Lung (tissue), 11 donors: ENCODE measurements at regions not wholly inside any gene's neighbourhood (a gene's known extent, or its start where the extent isn't known, plus 50 kb on each side); places are given as distances from the start of the nearest gene placed in this dataset.

ENCODE experiments used
- ATAC-seq: fragments of 200-7000 bp; cut with Tn5 transposase; one replicate; pipeline ENCODE4 v1.9.1; 2020; ENCODE audit warnings: moderate number of reproducible peaks; ENCODE audit not compliant: insufficient read depth, low FRiP score
- DNase-seq, 3 donors: peaks; one replicate each; pipeline ENCODE4 v3.0.0-alpha.2; 2013 to 2017
- H3K27ac ChIP-seq, 2 donors: one replicate each; pipeline ENCODE4 v1.5.1; 2013; ENCODE audit warnings: mild to moderate bottlenecking in 2 of 2, moderate library complexity in 2 of 2, control low read depth in 1 of 2, inconsistent platforms in 1 of 2, low read depth in 1 of 2, low read length in 1 of 2
- H3K27me3 ChIP-seq, 3 donors: one replicate each; pipeline ENCODE4 v1.5.1; 2013; ENCODE audit warnings: low read length in 2 of 3; ENCODE audit not compliant: control insufficient read depth in 3 of 3, insufficient read depth in 3 of 3
- H3K36me3 ChIP-seq, 4 donors: one replicate each; pipeline ENCODE4 v1.5.1; 2013; ENCODE audit warnings: low read length in 4 of 4, mild to moderate bottlenecking in 1 of 4, moderate library complexity in 1 of 4; ENCODE audit not compliant: control insufficient read depth in 4 of 4, insufficient read depth in 4 of 4
- H3K4me1 ChIP-seq, 5 donors: one replicate each; pipeline ENCODE4 v1.5.1; 2013; ENCODE audit warnings: low read length in 5 of 5, mild to moderate bottlenecking in 2 of 5, moderate library complexity in 1 of 5; ENCODE audit not compliant: control insufficient read depth in 5 of 5, insufficient read depth in 5 of 5
- H3K4me3 ChIP-seq: one replicate; pipeline ENCODE4 v1.5.1; 2013; ENCODE audit warnings: mild to moderate bottlenecking, control low read depth, moderate library complexity
- H3K9ac ChIP-seq, 2 donors: one replicate each; pipeline ENCODE4 v1.5.1; 2013; ENCODE audit warnings: low read length in 2 of 2, control low read depth in 1 of 2; ENCODE audit not compliant: insufficient read depth in 1 of 2
- H3K9me3 ChIP-seq, 4 donors: one replicate each; pipeline ENCODE4 v1.5.1; 2013; ENCODE audit warnings: low read length in 3 of 4, mild to moderate bottlenecking in 1 of 4, moderate library complexity in 1 of 4; ENCODE audit not compliant: control insufficient read depth in 4 of 4, insufficient read depth in 3 of 4
- WGBS, 2 donors: extraction: QIAGEN DNeasy Blood & Tissue Kit; methylation state at CpG; one replicate each; pipeline ENCODE4 v1.1.7; 2013; 5-methylcytosine and 5-hydroxymethylcytosine counted together
- TF ChIP-seq, protein P1 (sequence below): IDR thresholded peaks from 2 replicates; pipeline ENCODE4 v1.5.1; 2012; ENCODE audit warnings: mild to moderate bottlenecking; ENCODE audit errors: control extremely low read depth, extremely low read depth
- donor health status: control.
- donor health status: control.
- donor health status: Bipolar disorder and iron deficiency.
- donor health status: healthy.
- donor health status: DM: yes; HTN: yes; CAD: no.

- Histone ChIP-seq H3K9ac (no peak overlapping the region), H3K9me3 (no peaks in the 10 kb centered on the region), H3K4me3 (no peak overlapping the region), H3K27ac (no peak overlapping the region), H3K36me3 (no peaks in the 10 kb centered on the region), H3K4me1 (no peaks in the 10 kb centered on the region), H3K27me3 (no peaks in the 10 kb centered on the region)
- no peak for ATAC-seq
- WGBS, 2 donors, result 76 to 83% methylated on average over 3 of the region's 3 CpGs
- TF ChIP-seq, protein P1, sequence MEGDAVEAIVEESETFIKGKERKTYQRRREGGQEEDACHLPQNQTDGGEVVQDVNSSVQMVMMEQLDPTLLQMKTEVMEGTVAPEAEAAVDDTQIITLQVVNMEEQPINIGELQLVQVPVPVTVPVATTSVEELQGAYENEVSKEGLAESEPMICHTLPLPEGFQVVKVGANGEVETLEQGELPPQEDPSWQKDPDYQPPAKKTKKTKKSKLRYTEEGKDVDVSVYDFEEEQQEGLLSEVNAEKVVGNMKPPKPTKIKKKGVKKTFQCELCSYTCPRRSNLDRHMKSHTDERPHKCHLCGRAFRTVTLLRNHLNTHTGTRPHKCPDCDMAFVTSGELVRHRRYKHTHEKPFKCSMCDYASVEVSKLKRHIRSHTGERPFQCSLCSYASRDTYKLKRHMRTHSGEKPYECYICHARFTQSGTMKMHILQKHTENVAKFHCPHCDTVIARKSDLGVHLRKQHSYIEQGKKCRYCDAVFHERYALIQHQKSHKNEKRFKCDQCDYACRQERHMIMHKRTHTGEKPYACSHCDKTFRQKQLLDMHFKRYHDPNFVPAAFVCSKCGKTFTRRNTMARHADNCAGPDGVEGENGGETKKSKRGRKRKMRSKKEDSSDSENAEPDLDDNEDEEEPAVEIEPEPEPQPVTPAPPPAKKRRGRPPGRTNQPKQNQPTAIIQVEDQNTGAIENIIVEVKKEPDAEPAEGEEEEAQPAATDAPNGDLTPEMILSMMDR, result no peak
- no peak for DNase-seq
Observed at GRCh38 chr9:78472111-78472510, 175.2 kb downstream of the PSAT1 start.

- Histone ChIP-seq H3K4me1 (no peaks in the 10 kb centered on the region), H3K27ac (no peak overlapping the region), H3K4me3 (no peak overlapping the region), H3K9me3 (no peaks in the 10 kb centered on the region), H3K27me3 (no peaks in the 10 kb centered on the region), H3K9ac (no peak overlapping the region), H3K36me3 (no peaks in the 10 kb centered on the region)
- no peak for DNase-seq
- no peak for ATAC-seq
- TF ChIP-seq, protein P1, result no peak
Observed at GRCh38 chr9:78479441-78479840, 182.5 kb downstream of the PSAT1 start.

GRCh38 chr9:78486661-78487060 is 189.7 kb downstream of the PSAT1 start:
- Histone ChIP-seq H3K36me3 (no peaks in the 10 kb centered on the region), H3K27me3 (no peaks in the 10 kb centered on the region), H3K4me1 (no peaks in the 10 kb centered on the region), H3K27ac (no peak overlapping the region), H3K9ac (no peak overlapping the region), H3K4me3 (no peak overlapping the region), H3K9me3 (no peaks in the 10 kb centered on the region)
- TF ChIP-seq, protein P1, result no peak
- ATAC-seq, result no peak
- 85 to 94% methylated on average over 2 of the region's 2 CpGs for WGBS, 2 donors
- DNase-seq, result no peak

DNA sequence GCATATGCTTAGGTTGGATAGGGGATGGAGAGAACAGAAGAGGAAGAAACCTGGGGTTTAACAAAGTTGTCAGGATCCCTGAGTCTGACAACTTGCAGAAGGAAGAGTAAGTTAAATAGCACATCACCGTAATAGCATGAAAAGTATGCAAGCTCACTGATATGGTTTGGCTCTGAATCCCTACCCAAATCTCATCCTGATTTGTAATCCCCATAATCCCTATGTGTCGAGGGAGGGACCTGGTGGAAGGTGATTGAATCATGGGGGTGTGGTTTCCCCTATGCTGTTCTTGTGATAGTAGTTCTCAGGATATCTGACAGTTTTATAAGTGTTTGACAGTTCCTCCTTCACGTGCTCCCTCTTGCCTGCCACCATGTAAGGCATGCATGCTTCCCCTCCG is 193.3 kb downstream of the PSAT1 start:
- Histone ChIP-seq H3K4me1 (no peaks in the 10 kb centered on the region), H3K9ac (no peak overlapping the region), H3K36me3 (no peaks in the 10 kb centered on the region), H3K4me3 (no peak overlapping the region), H3K9me3 (no peaks in the 10 kb centered on the region), H3K27me3 (no peaks in the 10 kb centered on the region), H3K27ac (no peak overlapping the region)
- 74 to 83% methylated on average over 4 of the region's 4 CpGs for WGBS, 2 donors
- TF ChIP-seq, protein P1, result no peak
- DNase-seq (no peak), ATAC-seq (no peak)
